ENCODE measurements at regions not wholly inside any gene's neighbourhood (a gene's known extent, or its start where the extent isn't known, plus 50 kb on each side); places are given as distances from the start of the nearest gene placed in this dataset.

GRCh38 chr5:53426878-53427277 lies 53.6 kb upstream of the FST start:
- TF ChIP-seq POU2F2 (IDR thresholded peaks at IDR 0.05; ENCODE audit: low read depth, low read length) = no peak
- TF ChIP-seq SPI1 (IDR thresholded peaks at IDR 0.05; ENCODE audit: low read depth, low read length) = no peak
- no peak for TF ChIP-seq POLR2AphosphoS5 (IDR thresholded peaks at IDR 0.05; ENCODE audit: low read depth, low read length)
- no peak for TF ChIP-seq PAX5 (IDR thresholded peaks at IDR 0.05; ENCODE audit: insufficient read depth, low read length, severe bottlenecking)
- TF ChIP-seq TAF1 (IDR thresholded peaks at IDR 0.05; ENCODE audit: low read depth, low read length) = no peak
- TF ChIP-seq POLR2A (IDR thresholded peaks at IDR 0.05; ENCODE audit: low read depth, low read length) = no peak
- FAIRE-seq (no peak), DNase-seq (ENCODE audit: insufficient read length, low spot score) (no peak)

GRCh38 chr5:53427965-53428364 lies 52.5 kb upstream of the FST start:
- DNase-seq (ENCODE audit: insufficient read length, low spot score) = no peak

GRCh38 chr5:53429706-53430105 lies 50.7 kb upstream of the FST start:
- TF ChIP-seq TAF1 (IDR thresholded peaks at IDR 0.05; ENCODE audit: low read depth, low read length) (no peak), SPI1 (IDR thresholded peaks at IDR 0.05; ENCODE audit: low read depth, low read length) (no peak), POLR2AphosphoS5 (IDR thresholded peaks at IDR 0.05; ENCODE audit: low read depth, low read length) (no peak), POLR2A (IDR thresholded peaks at IDR 0.05; ENCODE audit: low read depth, low read length) (no peak), PAX5 (IDR thresholded peaks at IDR 0.05; ENCODE audit: insufficient read depth, low read length, severe bottlenecking) (no peak), POU2F2 (IDR thresholded peaks at IDR 0.05; ENCODE audit: low read depth, low read length) (no peak)
- no peak for FAIRE-seq
- no peak for DNase-seq (ENCODE audit: insufficient read length, low spot score)

More at GRCh38 chr5:53427965-53428364, 52.5 kb upstream of the FST start:
- TF ChIP-seq POU2F2 (IDR thresholded peaks at IDR 0.05; ENCODE audit: low read depth, low read length) (no peak), PAX5 (IDR thresholded peaks at IDR 0.05; ENCODE audit: insufficient read depth, low read length, severe bottlenecking) (no peak), SPI1 (IDR thresholded peaks at IDR 0.05; ENCODE audit: low read depth, low read length) (no peak), POLR2AphosphoS5 (IDR thresholded peaks at IDR 0.05; ENCODE audit: low read depth, low read length) (no peak), TAF1 (IDR thresholded peaks at IDR 0.05; ENCODE audit: low read depth, low read length) (no peak)
- no peak for FAIRE-seq

DNA sequence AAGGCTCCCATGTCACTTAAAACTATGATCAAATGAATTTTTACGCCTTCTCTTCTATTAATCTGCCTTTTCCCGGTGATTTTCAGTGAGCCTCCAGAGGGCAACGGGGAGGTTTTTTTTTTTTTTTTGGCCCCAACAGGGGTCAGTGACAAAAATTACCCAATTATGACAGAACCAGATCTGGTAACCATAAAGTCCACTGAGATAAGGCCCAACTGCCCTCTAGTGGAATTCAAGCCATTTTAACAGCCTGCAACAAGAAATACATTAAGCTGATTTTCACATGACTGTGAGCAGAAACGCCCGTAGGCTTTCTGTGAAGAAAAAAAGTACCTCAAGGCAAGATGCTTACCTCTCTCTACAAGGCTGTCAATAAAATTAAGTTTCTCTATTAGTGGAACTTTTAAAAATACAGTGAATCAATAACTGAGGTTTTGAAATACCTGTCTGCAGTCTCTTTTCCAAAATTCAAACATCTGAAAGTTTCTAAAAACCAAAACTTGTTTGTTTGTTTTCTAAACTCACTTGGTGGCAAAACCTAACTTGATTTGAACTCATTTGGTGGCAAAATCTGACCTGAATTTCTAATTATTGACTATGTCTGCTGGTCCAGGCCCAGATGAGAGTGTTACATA lies 49.7 kb upstream of the FST start:
- TF ChIP-seq POLR2A (IDR thresholded peaks at IDR 0.05; ENCODE audit: low read depth, low read length) (no peak), PAX5 (IDR thresholded peaks at IDR 0.05; ENCODE audit: insufficient read depth, low read length, severe bottlenecking) (no peak), TAF1 (IDR thresholded peaks at IDR 0.05; ENCODE audit: low read depth, low read length) (no peak), SPI1 (IDR thresholded peaks at IDR 0.05; ENCODE audit: low read depth, low read length) (no peak), POLR2AphosphoS5 (IDR thresholded peaks at IDR 0.05; ENCODE audit: low read depth, low read length) (no peak), POU2F2 (IDR thresholded peaks at IDR 0.05; ENCODE audit: low read depth, low read length) (no peak)
- FAIRE-seq = no peak
- no peak for DNase-seq (ENCODE audit: insufficient read length, low spot score)

Measured in GM12891 (cell line).